GM03348 (cell line): ENCODE measurements at regions not wholly inside any gene's neighbourhood (a gene's known extent, or its start where the extent isn't known, plus 50 kb on each side); places are given as distances from the start of the nearest gene placed in this dataset.

Source experiments
- DNase-seq: peaks from one replicate; pipeline ENCODE4 v3.0.0; 2012; ENCODE audit warnings: low spot score

DNA sequence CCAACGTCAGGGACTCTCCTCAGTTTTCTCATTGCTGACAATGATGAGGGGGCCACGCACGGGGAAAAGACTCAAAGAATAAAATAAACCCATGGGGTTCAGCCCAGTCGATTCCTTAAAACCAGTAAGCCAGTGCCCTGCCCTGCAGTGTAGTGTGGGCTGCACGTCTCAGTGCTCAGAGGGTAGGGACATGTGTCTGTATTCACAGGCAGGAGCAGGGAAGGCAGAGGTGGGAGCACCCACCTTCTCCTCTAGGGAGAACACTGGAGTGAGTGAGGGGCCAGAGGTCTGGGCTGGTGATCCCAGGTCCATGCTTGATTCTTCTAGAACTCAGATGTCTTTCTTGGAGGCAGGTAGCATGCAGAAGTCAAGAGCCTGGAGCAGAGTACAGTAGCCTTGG is 303.6 kb downstream of the MATN1 start:
- no peak for DNase-seq

DNA sequence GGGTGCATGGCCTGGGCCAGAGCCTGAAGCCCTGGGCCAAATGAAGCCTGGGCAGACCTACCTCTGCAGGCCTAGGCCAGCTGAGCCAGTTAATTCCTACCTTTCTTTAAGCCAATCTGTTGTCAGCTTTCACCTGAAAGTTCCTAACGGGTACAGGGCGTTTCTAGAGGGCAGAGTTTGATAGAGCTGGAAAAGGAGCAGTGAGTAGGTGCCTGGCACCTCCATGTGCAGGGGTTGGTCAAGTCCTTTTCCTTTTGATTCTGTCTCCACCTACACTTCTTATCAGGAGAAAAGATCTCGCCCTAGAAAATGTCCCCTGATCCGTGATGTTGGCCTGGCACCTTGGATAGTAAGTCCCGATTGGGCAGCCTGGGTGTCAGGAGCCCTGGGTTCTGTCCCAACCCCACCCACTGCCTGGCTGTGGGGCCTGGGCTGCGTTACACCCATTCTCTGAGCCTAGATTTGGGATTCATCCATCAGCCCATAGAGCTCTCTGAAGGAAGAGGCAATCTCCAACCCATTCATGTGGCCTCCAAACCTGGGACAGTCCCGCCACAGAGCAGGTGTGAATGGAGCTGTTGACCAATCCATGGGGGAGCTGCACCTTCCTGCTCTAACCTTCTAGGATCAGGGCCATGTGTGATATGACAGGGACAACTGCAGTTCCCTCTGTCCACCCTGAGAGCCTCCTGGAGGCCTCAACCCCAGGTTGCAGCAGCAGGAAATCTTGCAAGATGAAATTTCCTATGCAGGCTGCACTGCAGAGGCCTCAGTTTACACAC is 304.3 kb downstream of the MATN1 start:
- DNase-seq = no peak

- DNase-seq = peak; percentile 2
Observed at GRCh38 chr1:30418061-30418938, 305.1 kb downstream of the MATN1 start.

DNA sequence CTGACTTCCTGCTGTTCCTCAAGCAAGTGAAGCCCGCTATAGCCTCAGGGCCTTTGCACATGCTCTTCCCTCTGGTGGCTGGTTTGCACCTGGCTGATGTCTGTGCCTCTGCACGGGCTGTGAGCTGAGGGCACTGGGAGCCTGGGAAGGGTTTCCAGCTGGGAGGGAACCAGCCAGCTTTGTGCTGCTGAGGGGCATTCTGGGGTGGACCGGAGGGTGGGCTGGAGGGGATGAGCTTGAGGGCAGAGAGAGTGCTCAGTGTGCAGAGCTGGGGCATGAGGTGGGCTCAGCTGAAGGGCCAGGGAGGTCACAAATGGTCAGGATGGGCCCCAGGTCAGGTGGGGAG is 305.7 kb downstream of the MATN1 start:
- no peak for DNase-seq

DNA sequence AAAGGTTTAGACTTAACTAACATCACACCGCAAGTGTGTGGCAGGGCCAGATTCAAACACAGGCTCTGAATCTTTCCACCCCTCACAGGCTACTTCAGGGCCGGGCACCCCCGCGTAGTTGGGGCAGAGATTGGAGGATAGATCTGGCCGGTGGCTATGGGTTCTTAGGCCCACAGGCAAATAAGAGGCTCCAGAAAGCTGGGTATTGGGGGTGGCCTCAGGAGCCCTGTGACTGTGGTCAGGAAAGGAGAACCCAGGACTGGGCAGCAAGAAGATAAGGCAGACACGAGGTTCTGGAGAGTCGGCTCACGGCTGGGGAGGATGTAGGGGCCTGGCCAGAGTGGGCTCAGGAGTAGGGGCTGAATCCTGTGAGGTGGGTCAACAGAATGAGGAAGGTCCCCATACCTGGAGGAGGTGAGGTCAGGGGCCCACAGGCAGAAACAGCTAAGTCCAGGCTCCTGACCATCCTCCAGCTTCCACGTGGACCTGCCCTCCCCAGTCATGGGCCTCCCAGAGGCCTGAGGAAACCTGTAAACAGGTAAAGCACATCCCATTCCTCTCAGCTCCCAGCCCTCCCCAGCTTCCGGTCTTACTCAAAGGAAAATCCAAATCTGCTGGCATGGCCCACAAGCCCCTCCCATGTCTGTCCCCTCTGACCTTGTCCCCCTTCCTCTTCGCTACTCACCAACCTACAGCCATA is 306.2 kb downstream of the MATN1 start:
- peak; percentile 3 for DNase-seq

- peak; percentile 4 for DNase-seq
Observed at GRCh38 chr1:30416221-30416820, 307.1 kb downstream of the MATN1 start.

DNA sequence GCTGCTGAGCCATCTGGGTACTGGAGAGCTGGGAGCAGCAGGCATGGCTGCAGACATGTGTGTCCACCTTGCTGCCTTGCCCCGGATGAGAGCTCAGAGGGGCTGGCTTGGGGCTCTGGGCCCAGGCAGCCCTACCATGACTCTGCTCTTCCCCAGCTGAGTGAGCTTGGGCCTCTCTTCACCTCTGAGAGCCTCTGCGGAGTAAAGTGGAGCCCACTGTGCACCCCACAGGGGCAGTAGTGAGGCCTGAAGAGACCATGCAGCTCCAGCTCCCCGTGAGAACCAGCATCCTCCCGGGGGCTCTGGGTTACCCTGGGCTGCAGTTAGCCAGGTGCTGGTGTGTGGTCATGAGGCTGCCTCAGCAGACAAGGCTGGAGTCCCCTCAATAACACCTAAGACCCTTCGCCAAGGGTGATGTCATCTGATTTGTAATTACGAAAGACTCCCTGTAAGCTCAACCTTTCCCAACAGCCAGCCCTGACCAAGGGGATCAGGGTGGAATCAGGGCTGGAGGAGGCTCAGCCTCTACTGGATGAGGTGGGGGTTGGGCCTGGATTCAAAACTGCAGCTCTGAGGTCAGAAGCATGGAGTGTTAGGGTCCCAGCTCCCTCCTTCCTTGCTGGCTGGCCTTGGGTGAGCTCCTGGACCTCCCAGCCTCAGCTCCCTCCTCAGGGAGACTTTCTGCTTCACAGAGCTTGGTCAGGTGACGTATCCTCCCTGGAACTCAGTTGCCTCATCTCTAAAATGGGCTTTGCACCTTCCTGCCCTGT is 308.0 kb downstream of the MATN1 start:
- DNase-seq = peak; percentile 6

DNA sequence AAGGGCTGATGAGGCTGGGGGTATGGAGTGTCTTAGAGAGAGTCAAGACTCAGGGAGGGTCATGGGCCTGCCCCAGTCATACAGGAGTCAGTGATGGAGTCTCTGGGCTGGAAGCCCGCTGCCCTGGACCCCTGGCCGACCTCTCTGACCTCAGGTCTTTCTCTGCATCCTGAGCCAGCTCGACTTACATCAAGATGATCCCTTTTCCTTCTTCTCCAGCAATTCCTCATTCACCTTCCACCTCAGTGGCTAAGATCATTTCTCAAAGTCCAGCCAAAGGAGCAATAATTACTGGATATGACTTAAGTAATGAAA is 308.6 kb downstream of the MATN1 start:
- no peak for DNase-seq

GRCh38 chr1:30414086-30414850 is 309.1 kb downstream of the MATN1 start:
- DNase-seq = peak; percentile 3

DNA sequence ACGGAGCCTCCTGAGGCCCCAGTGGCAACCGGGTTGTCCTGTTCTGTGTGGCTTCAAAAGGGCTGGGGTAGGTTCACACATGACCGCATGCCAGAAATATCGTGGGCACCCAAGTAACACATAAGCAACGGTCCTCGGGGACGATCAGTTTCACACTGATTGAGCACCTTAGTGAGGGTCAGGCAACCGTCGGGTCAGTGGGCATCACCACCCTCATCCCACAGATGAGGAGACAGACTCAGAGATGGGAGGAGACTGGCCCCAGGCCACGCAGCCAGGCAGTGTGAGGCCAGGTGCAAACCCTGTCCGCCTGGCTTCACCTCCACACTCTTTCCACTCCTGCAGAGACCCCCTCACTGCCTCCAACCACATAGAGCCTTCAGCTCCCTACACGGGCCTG is 309.8 kb downstream of the MATN1 start:
- DNase-seq = no peak

DNA sequence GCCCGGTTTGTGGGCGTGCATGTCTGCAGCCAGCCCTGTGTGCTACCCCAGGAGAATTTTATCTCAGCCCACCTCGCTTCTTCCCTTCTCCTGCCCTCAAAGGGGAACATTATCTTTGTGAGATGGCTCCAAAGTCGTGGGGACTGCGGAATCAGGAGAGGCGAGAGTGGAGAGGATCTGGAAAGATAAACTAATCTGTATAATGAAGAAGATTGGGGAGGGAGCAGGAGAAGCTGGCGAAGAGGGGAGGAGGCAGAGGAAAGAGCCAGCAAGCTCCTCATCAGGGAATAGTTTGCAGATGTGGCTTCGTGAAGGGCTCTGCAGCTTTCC is 310.3 kb downstream of the MATN1 start:
- peak; percentile 17 for DNase-seq

DNA sequence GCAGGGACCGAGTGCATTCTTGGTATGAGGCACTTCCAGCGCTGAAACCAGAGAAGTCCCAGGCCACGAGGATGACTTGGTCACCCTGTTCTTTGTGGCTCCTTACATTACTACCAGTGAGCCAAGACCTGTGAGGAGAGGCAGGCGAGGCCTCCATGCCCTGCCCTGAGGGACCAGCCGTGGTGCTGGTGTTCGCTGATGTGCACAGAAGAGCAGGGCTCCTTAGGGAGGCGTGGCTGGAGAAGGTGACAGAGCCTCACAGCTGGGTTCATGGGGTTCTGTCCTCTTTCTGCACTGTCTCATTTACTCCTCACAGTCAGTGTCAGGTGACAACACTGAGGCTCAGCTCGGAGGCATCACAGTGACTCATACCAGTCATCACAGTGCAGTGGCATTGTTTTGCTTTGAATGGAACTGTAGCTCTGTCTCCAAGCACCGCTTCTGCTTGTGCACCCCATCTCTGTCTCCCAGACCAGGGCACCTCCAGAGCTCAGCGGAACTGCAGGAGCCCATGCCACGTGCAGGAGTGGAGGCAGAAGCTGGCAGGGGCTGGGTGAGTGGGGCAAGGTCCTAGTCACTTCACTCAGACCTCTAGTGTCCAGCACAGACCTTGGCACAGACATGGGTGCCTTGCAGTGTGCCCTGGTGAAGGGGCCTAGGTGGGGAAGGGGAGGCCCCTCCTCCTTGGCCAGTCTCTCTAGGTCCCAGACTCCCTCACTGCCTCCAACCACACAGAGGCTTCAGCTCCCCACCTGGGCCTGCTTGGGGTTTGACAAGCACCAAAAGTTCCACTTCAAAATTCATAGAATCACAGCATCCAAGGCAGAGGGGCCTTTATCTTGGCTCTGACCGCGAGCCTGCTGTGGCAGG is 310.9 kb downstream of the MATN1 start:
- DNase-seq = peak; percentile 20

DNA sequence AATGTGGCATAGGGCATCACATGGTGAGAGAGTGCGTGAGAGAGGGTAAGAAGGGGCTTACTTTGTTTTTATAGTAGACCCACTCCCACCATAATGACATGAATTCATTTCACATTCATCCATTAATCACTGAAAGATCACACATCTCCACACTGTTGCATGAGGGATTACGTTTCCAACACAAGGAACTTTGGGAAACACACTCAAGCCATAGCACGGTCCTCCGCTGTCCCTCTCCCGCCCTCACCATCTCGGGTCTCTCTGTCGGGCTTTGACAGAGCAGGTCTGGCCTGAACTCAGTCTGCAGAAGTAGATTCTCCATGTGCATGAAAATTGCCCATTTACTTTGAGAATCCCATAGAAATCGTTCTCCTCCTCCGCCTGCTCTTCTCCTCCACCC is 312.2 kb downstream of the MATN1 start:
- DNase-seq = no peak

DNA sequence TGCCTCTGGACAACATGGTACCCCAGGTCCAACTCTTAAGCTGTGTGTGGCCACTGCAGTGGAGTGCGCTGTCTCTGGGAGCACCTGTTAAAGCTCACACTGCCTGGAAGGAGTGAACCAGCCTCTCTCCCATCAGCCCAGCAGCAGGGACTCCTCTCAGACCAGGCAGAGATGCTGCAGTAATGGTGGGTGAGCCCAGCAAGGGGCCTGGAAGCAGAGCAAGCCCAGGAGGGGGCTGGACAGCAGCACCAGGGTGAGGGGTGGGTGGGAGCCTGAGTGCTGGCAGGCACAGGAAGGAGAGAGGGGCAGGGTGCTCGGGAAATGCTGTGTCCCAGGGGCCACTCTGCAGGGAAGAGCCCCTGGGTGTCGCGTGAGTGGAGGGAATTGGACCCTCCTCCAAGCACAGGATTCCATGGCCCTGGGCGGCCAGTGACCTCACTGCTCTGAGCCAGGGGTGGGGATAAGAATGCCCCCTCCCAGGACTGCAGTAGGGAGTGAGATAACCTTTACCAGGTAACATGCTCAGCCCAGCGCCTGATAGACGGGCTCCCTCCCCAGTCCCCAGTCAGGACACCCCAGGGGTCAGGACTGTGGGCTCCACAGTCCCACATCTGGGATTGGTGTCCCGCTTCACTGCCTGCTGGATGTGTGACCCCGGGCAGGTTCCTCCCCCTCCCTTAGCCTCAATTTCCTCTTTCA is 313.1 kb downstream of the MATN1 start:
- peak; percentile 3 for DNase-seq

DNA sequence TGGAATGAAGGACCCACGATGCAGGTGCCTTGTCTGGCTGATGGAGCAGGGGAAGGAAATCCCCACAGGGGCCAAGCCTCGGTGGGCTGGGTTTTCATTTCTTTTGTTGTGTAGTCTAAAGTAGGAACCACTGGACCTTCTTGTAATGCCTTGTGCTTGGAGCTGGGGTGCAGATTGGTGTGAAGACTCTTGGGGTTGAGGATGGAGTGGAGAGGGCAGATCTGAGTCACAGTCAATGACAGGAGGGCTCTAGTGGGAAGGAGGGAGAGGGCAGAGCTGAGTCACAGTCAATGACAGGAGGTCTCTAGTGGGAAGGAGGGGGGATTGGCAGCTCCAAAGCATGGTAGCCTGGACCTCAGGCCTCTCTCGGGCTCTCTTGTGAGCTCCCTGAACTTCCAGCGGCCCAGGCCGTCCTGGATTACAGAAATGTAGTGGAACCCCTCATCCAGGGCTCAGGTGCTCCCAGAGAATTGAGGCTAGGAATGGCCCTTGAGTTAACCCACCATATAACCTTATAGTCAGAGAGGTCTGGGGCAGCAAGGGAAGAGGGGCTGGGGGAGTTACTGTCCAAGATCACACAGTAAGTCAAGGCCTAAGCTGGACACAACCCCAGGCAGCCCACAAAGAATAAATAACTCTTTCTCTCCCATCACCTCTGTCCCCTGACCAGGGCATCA is 313.8 kb downstream of the MATN1 start:
- DNase-seq = peak; percentile 4

GRCh38 chr1:30407865-30408580 is 315.4 kb downstream of the MATN1 start:
- peak; percentile 48 for DNase-seq

- no peak for DNase-seq
Observed at GRCh38 chr1:30406996-30407864, 316.2 kb downstream of the MATN1 start.
